ENCODE measurements at regions not wholly inside any gene's neighbourhood (a gene's known extent, or its start where the extent isn't known, plus 50 kb on each side); places are given as distances from the start of the nearest gene placed in this dataset.

- ATAC-seq (no peak), DNase-seq (no peak)
- intact Hi-C loops (cut with DNase I, micrococcal nuclease), result no loop called here
Observed at GRCh38 chr6:151738960-151739359, 68.5 kb upstream of the ESR1 start.

- intact Hi-C loops (cut with DNase I, micrococcal nuclease), result no loop called here
Observed at GRCh38 chr6:151740820-151741219, 66.7 kb upstream of the ESR1 start.

GRCh38 chr6:151747896-151748295 lies 59.6 kb upstream of the ESR1 start:
- intact Hi-C loops (cut with DNase I, micrococcal nuclease), result no loop called here
- no peak for DNase-seq
- no peak for ATAC-seq

More at GRCh38 chr6:151740820-151741219, 66.7 kb upstream of the ESR1 start:
- DNase-seq, result no peak
- ATAC-seq, result no peak

DNA sequence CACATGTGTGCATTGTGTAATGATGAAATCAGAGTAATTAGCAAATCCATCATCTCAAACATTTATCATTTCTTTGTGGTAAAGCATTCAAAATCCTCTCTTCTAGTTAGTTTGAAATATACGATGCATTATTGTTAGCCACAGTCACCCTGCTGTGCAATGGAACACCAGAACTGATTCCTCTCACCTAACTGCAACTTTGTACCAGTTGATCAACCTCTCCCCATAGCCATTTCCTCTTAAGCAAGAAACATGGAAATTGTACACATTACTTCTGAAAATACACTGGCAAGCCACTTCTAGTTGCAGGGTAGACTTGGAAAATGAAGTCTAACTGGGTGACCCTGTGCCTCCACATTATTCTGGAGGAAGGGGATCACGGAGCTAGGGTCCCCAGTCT lies 58.1 kb upstream of the ESR1 start:
- ATAC-seq (no peak), DNase-seq (no peak)
- intact Hi-C loops (cut with DNase I, micrococcal nuclease), result no loop called here

DNA sequence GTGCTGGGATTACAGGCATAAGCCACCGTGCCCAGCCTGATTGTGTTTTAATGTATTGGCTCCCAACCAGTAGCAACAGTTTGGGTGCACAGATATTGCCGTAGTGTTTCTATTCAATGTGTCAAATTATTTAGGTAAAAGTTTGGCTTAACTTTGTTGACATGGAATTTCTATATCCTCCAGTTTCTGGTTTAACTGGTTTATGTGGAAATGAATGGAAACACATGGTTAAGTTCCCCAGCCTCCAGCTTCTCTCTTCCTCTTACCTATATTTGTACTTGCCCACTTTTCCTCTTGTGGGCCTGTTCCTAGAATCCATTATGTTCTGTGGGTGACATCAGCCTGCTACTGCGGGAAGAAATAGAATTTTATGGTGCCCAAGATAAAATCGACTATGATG lies 53.9 kb upstream of the ESR1 start:
- DNase-seq, result no peak
- intact Hi-C loops (cut with DNase I, micrococcal nuclease), result no loop called here
- no peak for ATAC-seq

DNA sequence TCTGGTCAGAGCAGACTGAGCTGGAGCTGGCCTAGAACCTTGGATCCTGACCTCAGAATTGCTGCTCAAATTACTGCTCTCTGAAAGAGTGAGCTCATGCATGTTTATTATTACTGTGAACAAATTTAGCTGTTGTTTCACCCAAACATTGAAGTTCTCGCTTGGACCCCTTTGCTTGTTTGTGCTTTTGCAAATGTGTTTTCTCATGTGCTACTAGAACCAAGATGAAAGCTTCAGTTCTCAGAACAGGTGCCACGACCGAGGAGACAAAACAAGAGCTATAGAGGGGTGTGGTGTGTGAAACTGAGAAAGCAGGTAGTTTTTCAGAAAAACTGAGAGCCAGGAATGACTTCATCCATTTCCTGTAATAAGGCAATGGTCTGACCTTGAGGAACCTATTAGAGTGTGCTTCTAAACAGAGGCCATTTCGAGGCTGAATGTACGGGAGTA lies 50.0 kb upstream of the ESR1 start:
- intact Hi-C loops (cut with DNase I, micrococcal nuclease), result no loop called here
- ATAC-seq (no peak), DNase-seq (no peak)
